ENCODE measurements at regions not wholly inside any gene's neighbourhood (a gene's known extent, or its start where the extent isn't known, plus 50 kb on each side); places are given as distances from the start of the nearest gene placed in this dataset.

GRCh38 chrX:23548164-23548563 lies 119.1 kb upstream of the PRDX4 start:
- DNase-seq = no peak

GRCh38 chrX:23552303-23552702 lies 115.0 kb upstream of the PRDX4 start:
- DNase-seq = no peak

GRCh38 chrX:23554304-23554703 lies 113.0 kb upstream of the PRDX4 start:
- DNase-seq = peak in 2 of 3 experiments; percentile 13 to 82

GRCh38 chrX:23557070-23557469 lies 110.2 kb upstream of the PRDX4 start:
- no peak for DNase-seq

- DNase-seq = no peak
These were observed 107.3 kb upstream of the PRDX4 start for GRCh38 chrX:23559975-23560374.

GRCh38 chrX:23570674-23571343 lies 96.5 kb upstream of the PRDX4 start:
- peak in 1 of 3 experiments; percentile 21 for DNase-seq

GRCh38 chrX:23575281-23575680 lies 92.0 kb upstream of the PRDX4 start:
- DNase-seq = no peak

GRCh38 chrX:23578079-23578478 lies 89.2 kb upstream of the PRDX4 start:
- no peak for DNase-seq

- DNase-seq = no peak
These were observed 77.8 kb upstream of the PRDX4 start for GRCh38 chrX:23589496-23589895.

- DNase-seq = no peak
These were observed 74.6 kb upstream of the PRDX4 start for GRCh38 chrX:23592741-23593140.

GRCh38 chrX:23598575-23598974 lies 68.7 kb upstream of the PRDX4 start:
- DNase-seq = no peak

GRCh38 chrX:23603501-23603900 lies 63.8 kb upstream of the PRDX4 start:
- no peak for DNase-seq

- no peak for DNase-seq
These were observed 56.8 kb upstream of the PRDX4 start for GRCh38 chrX:23610495-23610894.

GRCh38 chrX:23612846-23613245 lies 54.4 kb upstream of the PRDX4 start:
- no peak for DNase-seq

- peak in 2 of 3 experiments; percentile 16 to 59 for DNase-seq
These were observed 50.9 kb upstream of the PRDX4 start for GRCh38 chrX:23616361-23616760.
